ENCODE measurements at regions not wholly inside any gene's neighbourhood (a gene's known extent, or its start where the extent isn't known, plus 50 kb on each side); places are given as distances from the start of the nearest gene placed in this dataset.

GRCh38 chr12:84601483-84601882 is 311.1 kb downstream of the SLC6A15 start:
- no peak for DNase-seq (ENCODE audit: low read depth in 2 of 2)

- no peak for DNase-seq (ENCODE audit: low read depth in 2 of 2)
Measured at GRCh38 chr12:84599539-84599938, 313.1 kb downstream of the SLC6A15 start.

GRCh38 chr12:84596266-84596665 is 316.3 kb downstream of the SLC6A15 start:
- no peak for DNase-seq (ENCODE audit: low read depth in 2 of 2)

- no peak for DNase-seq (ENCODE audit: low read depth in 2 of 2)
Measured at GRCh38 chr12:84594157-84594556, 318.4 kb downstream of the SLC6A15 start.

GRCh38 chr12:84585776-84586395 is 326.7 kb downstream of the SLC6A15 start:
- no peak for DNase-seq (ENCODE audit: low read depth in 2 of 2)

- DNase-seq (ENCODE audit: low read depth in 2 of 2), result no peak
Measured at GRCh38 chr12:84572196-84572595, 340.4 kb downstream of the SLC6A15 start.

- DNase-seq (ENCODE audit: low read depth in 2 of 2), result no peak
Measured at GRCh38 chr12:84562331-84562730, 350.3 kb downstream of the SLC6A15 start.

- DNase-seq (ENCODE audit: low read depth in 2 of 2), result no peak
Measured at GRCh38 chr12:84561351-84561750, 351.2 kb downstream of the SLC6A15 start.

GRCh38 chr12:84554199-84554723 is 358.3 kb downstream of the SLC6A15 start:
- no peak for DNase-seq (ENCODE audit: low read depth in 2 of 2)

- DNase-seq (ENCODE audit: low read depth in 2 of 2), result no peak
Measured at GRCh38 chr12:84553331-84554117, 359.1 kb downstream of the SLC6A15 start.

GRCh38 chr12:84551373-84551772 is 361.2 kb downstream of the SLC6A15 start:
- DNase-seq (ENCODE audit: low read depth in 2 of 2), result no peak

GRCh38 chr12:84550518-84550917 is 362.1 kb downstream of the SLC6A15 start:
- no peak for DNase-seq (ENCODE audit: low read depth in 2 of 2)

- no peak for DNase-seq (ENCODE audit: low read depth in 2 of 2)
Measured at GRCh38 chr12:84542289-84542688, 370.3 kb downstream of the SLC6A15 start.

- no peak for DNase-seq (ENCODE audit: low read depth in 2 of 2)
Measured at GRCh38 chr12:84537666-84538065, 374.9 kb downstream of the SLC6A15 start.

- no peak for DNase-seq (ENCODE audit: low read depth in 2 of 2)
Measured at GRCh38 chr12:84512751-84513150, 399.8 kb downstream of the SLC6A15 start.

GRCh38 chr12:84508851-84509260 is 403.7 kb downstream of the SLC6A15 start:
- DNase-seq (ENCODE audit: low read depth in 2 of 2), result no peak

- DNase-seq (ENCODE audit: low read depth in 2 of 2), result no peak
Measured at GRCh38 chr12:84507956-84508850, 404.4 kb downstream of the SLC6A15 start.

GRCh38 chr12:84506282-84506681 is 406.3 kb downstream of the SLC6A15 start:
- DNase-seq (ENCODE audit: low read depth in 2 of 2), result no peak

- no peak for DNase-seq (ENCODE audit: low read depth in 2 of 2)
Measured at GRCh38 chr12:84502907-84503787, 409.5 kb downstream of the SLC6A15 start.

- no peak for DNase-seq (ENCODE audit: low read depth in 2 of 2)
Measured at GRCh38 chr12:84502180-84502860, 410.3 kb downstream of the SLC6A15 start.

- no peak for DNase-seq (ENCODE audit: low read depth in 2 of 2)
Measured at GRCh38 chr12:84497819-84498218, 414.8 kb downstream of the SLC6A15 start.
